Mesothelial cell of epicardium (in vitro differentiated cells): ENCODE measurements at regions not wholly inside any gene's neighbourhood (a gene's known extent, or its start where the extent isn't known, plus 50 kb on each side); places are given as distances from the start of the nearest gene placed in this dataset.
A peak's percentile ranks its signal among the peaks of the same experiment; 100 is the strongest.

ENCODE experiments used
- DNase-seq, 2 experiments: peaks; one replicate each; pipeline ENCODE4 v3.0.0; 2021; ENCODE audit warnings: low spot score in 2 of 2; ENCODE audit not compliant: unreplicated experiment in 2 of 2
- H3K27ac Mint-ChIP-seq: 2 replicates; pipeline ENCODE4 v1.8.0; 2021; ENCODE audit warnings: mixed read lengths
- H3K27me3 Mint-ChIP-seq: 2 replicates; pipeline ENCODE4 v1.8.0; 2021; ENCODE audit warnings: low read depth, mixed read lengths
- H3K36me3 Mint-ChIP-seq: 2 replicates; pipeline ENCODE4 v1.8.0; 2021; ENCODE audit warnings: mixed read lengths
- H3K4me1 Mint-ChIP-seq: 2 replicates; pipeline ENCODE4 v1.8.0; 2021; ENCODE audit warnings: mixed read lengths
- H3K4me3 Mint-ChIP-seq: 2 replicates; pipeline ENCODE4 v1.8.0; 2021; ENCODE audit warnings: mild to moderate bottlenecking, moderate library complexity, mixed read lengths
- H3K9me3 Mint-ChIP-seq: 2 replicates; pipeline ENCODE4 v1.8.0; 2021; ENCODE audit warnings: mixed read lengths
- TF ChIP-seq, protein P1 (sequence below): fragments of 200-600 bp; sonication (generic); IDR thresholded peaks from one replicate; pipeline ENCODE4 v1.5.0; 2021; ENCODE audit warnings: antibody characterized with exemption; ENCODE audit not compliant: unreplicated experiment

DNA sequence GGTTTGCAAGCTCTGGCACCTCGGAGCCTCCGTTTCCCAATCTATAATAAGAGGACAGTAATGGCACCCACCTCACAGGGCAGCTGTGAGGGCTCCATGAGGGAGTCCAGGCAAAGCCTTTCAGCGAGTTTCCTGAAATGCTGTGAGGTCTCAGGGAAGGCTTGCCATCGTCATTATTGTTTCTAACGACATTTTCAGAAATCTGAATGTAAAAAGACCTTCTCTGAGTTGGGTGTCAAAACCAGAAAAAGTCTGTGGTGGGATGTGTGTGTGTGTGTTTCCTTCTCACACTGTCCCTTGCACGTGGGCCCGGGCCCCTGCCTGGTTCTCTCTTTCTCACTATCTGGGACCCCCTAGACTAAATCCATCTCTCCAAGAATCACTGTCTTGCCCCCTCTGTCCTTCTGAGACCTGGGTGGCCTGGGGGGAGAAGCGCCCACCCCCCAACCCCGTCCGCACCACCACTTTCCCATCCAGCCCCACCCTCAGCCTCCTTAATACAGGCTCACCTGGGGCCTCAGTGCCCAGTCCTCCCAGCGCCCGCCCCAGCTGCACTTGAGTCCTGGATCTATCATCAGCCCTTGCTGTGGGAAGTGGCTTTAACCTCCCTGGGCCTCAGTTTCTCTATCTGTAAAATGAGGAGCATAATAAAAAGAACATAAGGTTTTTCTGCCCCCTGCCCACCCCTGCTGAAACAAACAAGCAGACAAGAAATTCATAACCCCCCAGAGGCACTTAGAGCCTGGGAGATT is 180.3 kb downstream of the C9orf50 start:
- Mint-ChIP-seq H3K27ac (peak overlapping the region; percentile 93), H3K36me3 (peaks cover 6% of the 10 kb centered on the region), H3K9me3 (no peaks in the 10 kb centered on the region), H3K4me1 (peaks cover 59% of the 10 kb centered on the region), H3K27me3 (no peaks in the 10 kb centered on the region), H3K4me3 (no peak overlapping the region)
- TF ChIP-seq, protein P1, sequence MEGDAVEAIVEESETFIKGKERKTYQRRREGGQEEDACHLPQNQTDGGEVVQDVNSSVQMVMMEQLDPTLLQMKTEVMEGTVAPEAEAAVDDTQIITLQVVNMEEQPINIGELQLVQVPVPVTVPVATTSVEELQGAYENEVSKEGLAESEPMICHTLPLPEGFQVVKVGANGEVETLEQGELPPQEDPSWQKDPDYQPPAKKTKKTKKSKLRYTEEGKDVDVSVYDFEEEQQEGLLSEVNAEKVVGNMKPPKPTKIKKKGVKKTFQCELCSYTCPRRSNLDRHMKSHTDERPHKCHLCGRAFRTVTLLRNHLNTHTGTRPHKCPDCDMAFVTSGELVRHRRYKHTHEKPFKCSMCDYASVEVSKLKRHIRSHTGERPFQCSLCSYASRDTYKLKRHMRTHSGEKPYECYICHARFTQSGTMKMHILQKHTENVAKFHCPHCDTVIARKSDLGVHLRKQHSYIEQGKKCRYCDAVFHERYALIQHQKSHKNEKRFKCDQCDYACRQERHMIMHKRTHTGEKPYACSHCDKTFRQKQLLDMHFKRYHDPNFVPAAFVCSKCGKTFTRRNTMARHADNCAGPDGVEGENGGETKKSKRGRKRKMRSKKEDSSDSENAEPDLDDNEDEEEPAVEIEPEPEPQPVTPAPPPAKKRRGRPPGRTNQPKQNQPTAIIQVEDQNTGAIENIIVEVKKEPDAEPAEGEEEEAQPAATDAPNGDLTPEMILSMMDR, result no peak
- DNase-seq, result no peak

DNA sequence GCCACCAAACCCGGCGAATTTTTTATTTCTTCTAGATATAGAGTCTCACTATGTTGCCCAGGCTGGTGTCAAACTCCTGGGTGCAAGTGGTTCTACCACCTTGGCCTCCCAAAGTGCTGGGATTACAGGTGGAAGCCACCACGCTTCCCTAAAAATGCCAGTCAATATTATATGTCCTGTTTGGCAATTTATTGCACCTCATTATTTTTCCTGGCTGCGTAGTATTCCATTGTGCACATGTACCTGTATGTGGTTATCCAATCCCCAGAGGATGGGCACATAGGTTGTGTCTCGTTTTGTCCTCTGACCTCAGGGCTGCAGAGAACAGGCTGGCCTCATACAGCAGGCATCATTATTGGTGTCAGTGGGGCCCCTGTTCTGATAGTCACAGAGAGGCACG is 181.7 kb downstream of the C9orf50 start:
- no peak overlapping the region for H3K4me3 Mint-ChIP-seq
- H3K27me3 Mint-ChIP-seq, result no peaks in the 10 kb centered on the region
- DNase-seq, result no peak
- peaks cover 6% of the 10 kb centered on the region for H3K36me3 Mint-ChIP-seq
- TF ChIP-seq, protein P1, result no peak
- H3K4me1 Mint-ChIP-seq, result peaks cover 69% of the 10 kb centered on the region
- H3K27ac Mint-ChIP-seq, result peak overlapping the region; percentile 50
- H3K9me3 Mint-ChIP-seq, result no peaks in the 10 kb centered on the region

DNA sequence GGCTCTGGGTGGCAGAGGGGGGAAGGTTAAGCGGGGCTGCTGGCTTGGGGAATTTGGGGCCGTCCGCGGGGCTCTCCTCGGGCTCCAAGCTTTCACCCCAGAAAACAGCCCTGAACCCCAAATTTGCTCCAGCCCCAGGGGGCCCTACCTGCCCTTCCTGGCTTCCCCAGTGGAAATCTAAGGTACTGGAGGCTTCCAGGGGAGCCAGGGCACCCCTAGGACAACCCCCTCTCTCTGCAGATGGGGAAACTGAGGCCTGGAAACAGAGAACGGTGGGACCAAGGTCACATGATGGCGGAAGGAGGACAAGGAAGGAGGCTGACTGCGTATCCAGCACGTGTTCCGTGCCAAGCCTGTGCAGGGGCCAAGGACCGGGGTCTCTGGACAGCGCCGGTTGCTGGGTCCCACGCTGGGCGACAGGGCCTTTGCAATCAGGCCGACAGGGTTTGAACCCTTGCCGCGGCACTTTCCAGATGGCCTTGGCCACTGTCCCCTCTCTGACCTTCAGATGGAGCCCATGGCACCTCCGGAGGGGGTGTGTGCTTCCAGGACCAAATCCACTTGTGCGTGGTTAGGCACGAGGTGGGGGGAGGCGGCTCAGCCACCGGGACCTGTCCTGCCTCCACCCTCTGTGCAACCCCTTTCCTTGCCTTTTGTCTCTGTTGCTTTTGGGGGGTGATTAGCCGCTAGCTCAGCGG is 183.1 kb downstream of the C9orf50 start:
- no peaks in the 10 kb centered on the region for H3K27me3 Mint-ChIP-seq
- H3K4me3 Mint-ChIP-seq, result peak overlapping the region; percentile 60
- H3K27ac Mint-ChIP-seq, result peak overlapping the region; percentile 91
- DNase-seq, result no peak
- TF ChIP-seq, protein P1, result no peak
- H3K9me3 Mint-ChIP-seq, result no peaks in the 10 kb centered on the region
- peaks cover 6% of the 10 kb centered on the region for H3K36me3 Mint-ChIP-seq
- H3K4me1 Mint-ChIP-seq, result peaks cover 68% of the 10 kb centered on the region

DNA sequence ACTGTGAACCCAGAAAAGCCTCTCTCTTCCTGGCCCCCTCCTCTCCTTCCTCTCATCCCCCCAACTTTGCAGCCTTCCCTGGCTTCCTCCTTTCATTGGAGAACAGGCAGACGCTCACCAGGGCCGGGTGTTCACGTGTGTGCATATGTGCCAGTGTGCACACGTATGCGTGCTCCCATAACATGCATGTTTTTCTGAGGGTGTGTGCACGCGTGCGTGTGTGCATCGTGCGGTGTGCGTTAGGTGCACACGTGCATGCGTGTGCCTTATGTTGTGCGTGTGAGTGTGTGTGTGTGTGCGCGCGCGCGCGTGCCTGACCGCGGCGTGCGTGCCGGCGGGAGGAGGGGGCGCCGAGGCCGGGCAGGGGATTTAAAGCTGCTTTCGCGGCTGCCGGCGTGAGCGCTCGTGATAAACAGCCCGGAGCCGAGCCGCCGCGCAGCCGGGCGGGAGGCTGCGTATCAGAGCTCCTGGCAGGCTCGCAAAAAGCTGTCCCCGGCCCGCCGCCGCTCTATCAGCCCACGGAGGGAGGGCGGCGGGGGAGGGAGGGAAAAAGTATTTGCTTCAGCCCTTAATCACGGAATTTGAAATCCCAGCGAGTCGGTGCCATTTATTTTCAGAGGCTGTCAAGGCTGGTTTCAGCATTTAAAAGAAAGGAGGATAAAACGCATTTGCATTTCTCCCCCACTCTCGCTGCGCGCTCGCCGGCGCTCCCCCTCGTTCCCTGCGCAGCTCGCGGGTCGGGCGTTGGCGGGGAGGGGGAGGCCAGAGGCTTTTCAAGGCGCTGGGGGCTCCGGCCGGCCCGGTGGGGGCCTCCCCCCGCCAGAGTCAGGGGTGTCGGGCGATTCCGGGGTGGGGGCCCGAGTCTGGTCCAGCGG is 183.9 kb downstream of the C9orf50 start:
- DNase-seq, result peak; percentile 84 to 88
- Mint-ChIP-seq H3K4me1 (peaks cover 73% of the 10 kb centered on the region), H3K9me3 (no peaks in the 10 kb centered on the region), H3K36me3 (peaks cover 6% of the 10 kb centered on the region), H3K4me3 (peak overlapping the region; percentile 53), H3K27me3 (no peaks in the 10 kb centered on the region), H3K27ac (peak overlapping the region; percentile 89)
- TF ChIP-seq, protein P1, result no peak

DNA sequence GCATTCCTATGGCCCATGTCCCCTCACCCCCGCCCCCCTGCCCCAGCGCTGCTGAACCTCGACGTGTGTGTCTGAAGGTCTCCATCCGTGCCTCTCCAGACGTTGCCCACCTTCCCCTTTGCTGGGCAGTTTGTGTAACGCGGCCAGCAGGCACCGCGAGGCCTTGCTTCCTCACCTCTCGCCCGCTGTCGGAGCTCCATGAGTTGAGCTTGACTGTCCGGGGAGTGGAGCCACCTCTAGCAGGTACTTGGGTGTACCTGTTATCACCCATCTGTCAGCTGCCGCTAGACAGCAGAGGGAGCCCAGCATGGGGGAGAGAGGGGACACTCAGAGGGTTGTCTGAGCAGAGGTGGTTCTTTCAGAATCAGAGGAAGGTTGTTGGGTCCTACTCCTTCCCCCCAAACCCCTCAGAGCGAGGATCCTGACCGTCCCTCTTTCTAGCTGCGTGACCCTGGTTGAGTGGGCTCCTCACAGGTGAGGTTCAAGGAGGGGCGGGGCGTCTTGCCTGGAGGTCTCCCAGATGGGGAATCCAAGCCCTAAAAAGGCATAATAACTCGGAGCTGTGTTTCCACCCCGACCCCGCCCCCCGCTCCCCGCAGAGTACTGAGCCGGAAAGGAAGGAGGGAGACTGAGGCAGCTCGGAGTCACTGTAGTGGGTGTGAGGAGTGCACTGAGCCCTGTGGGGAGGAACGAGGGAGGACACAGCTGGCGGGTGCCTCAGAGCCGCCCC is 184.7 kb downstream of the C9orf50 start:
- DNase-seq, result no peak
- Mint-ChIP-seq H3K27ac (peak overlapping the region; percentile 89), H3K4me3 (peak overlapping the region; percentile 53), H3K36me3 (peaks cover 6% of the 10 kb centered on the region), H3K27me3 (no peaks in the 10 kb centered on the region), H3K4me1 (peaks cover 76% of the 10 kb centered on the region), H3K9me3 (no peaks in the 10 kb centered on the region)
- TF ChIP-seq, protein P1, result no peak
